ENCODE measurements at regions not wholly inside any gene's neighbourhood (a gene's known extent, or its start where the extent isn't known, plus 50 kb on each side); places are given as distances from the start of the nearest gene placed in this dataset.

DNA sequence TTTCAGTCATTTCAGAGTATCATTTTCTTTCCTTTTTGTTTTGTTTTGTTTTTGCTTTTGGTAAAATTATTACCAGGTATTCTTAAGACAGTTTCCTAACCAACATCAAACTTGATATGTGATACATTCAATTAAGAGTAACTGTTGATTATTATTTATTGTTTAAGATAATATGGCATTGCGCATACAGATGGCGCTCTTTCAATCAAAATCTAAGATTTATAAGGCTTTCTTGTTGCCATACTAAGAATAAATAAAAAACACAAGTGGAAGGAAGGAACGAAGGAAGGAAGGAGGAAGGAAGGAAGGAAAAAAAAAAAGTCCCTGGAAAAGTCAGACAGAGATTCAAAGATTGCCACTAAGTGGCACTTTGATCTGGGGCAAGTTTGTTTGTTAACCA, 1308.7 kb upstream of the FAM98A start:
- H3K36me3 ChIP-seq (ENCODE audit: control insufficient read depth in 4 of 4, insufficient read depth in 4 of 4, low read length in 4 of 4): no peaks in the 10 kb centered on the region
- DNase-seq (no peak), ATAC-seq (ENCODE audit: insufficient read depth, low FRiP score) (no peak)
- H3K9me3 ChIP-seq (ENCODE audit: control insufficient read depth in 4 of 4, insufficient read depth in 3 of 4, low read length in 3 of 4): no peaks in the 10 kb centered on the region
- H3K4me3 ChIP-seq: no peak overlapping the region
- H3K4me1 ChIP-seq (ENCODE audit: control insufficient read depth in 5 of 5, insufficient read depth in 5 of 5, low read length in 5 of 5): no peaks in the 10 kb centered on the region
- WGBS, 2 donors: 85 to 92% methylated on average over 3 of the region's 3 CpGs
- H3K9ac ChIP-seq (ENCODE audit: insufficient read depth in 1 of 2, low read length in 2 of 2): no peak overlapping the region
- H3K27ac ChIP-seq (ENCODE audit: low read depth in 1 of 2, low read length in 1 of 2): no peak overlapping the region
- TF ChIP-seq, protein P1, sequence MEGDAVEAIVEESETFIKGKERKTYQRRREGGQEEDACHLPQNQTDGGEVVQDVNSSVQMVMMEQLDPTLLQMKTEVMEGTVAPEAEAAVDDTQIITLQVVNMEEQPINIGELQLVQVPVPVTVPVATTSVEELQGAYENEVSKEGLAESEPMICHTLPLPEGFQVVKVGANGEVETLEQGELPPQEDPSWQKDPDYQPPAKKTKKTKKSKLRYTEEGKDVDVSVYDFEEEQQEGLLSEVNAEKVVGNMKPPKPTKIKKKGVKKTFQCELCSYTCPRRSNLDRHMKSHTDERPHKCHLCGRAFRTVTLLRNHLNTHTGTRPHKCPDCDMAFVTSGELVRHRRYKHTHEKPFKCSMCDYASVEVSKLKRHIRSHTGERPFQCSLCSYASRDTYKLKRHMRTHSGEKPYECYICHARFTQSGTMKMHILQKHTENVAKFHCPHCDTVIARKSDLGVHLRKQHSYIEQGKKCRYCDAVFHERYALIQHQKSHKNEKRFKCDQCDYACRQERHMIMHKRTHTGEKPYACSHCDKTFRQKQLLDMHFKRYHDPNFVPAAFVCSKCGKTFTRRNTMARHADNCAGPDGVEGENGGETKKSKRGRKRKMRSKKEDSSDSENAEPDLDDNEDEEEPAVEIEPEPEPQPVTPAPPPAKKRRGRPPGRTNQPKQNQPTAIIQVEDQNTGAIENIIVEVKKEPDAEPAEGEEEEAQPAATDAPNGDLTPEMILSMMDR (IDR thresholded peaks at IDR 0.05; ENCODE audit: control extremely low read depth, extremely low read depth): no peak
- H3K27me3 ChIP-seq (ENCODE audit: control insufficient read depth in 3 of 3, insufficient read depth in 3 of 3, low read length in 2 of 3): no peaks in the 10 kb centered on the region

DNA sequence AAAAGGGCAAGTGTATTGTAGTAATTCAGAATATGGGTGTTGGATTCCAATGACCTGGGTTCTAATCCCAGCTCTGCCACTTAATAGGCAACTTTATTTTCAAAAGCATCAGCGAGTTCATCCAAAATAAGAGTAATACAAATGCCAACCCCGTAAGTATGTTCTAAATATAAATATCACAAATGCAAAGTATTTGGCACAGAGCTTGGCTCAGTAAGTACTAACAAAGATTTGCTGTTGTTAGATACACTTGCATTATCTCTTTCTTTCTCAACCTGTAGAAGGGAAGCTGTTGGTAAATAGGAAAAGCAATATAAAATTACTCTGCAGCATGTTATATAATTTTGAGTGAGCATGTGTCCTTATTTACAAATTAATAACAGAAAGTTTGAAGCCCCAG, 1302.6 kb upstream of the FAM98A start:
- no peaks in the 10 kb centered on the region for H3K36me3 ChIP-seq (ENCODE audit: control insufficient read depth in 4 of 4, insufficient read depth in 4 of 4, low read length in 4 of 4)
- no peaks in the 10 kb centered on the region for H3K27me3 ChIP-seq (ENCODE audit: control insufficient read depth in 3 of 3, insufficient read depth in 3 of 3, low read length in 2 of 3)
- H3K9ac ChIP-seq (ENCODE audit: insufficient read depth in 1 of 2, low read length in 2 of 2): no peak overlapping the region
- 77 to 84% methylated on average over 2 of the region's 2 CpGs for WGBS, 2 donors
- DNase-seq (no peak), ATAC-seq (ENCODE audit: insufficient read depth, low FRiP score) (no peak)
- no peak overlapping the region for H3K27ac ChIP-seq (ENCODE audit: low read depth in 1 of 2, low read length in 1 of 2)
- no peaks in the 10 kb centered on the region for H3K9me3 ChIP-seq (ENCODE audit: control insufficient read depth in 4 of 4, insufficient read depth in 3 of 4, low read length in 3 of 4)
- TF ChIP-seq, protein P1 (IDR thresholded peaks at IDR 0.05; ENCODE audit: control extremely low read depth, extremely low read depth): no peak
- no peaks in the 10 kb centered on the region for H3K4me1 ChIP-seq (ENCODE audit: control insufficient read depth in 5 of 5, insufficient read depth in 5 of 5, low read length in 5 of 5)
- H3K4me3 ChIP-seq: no peak overlapping the region

DNA sequence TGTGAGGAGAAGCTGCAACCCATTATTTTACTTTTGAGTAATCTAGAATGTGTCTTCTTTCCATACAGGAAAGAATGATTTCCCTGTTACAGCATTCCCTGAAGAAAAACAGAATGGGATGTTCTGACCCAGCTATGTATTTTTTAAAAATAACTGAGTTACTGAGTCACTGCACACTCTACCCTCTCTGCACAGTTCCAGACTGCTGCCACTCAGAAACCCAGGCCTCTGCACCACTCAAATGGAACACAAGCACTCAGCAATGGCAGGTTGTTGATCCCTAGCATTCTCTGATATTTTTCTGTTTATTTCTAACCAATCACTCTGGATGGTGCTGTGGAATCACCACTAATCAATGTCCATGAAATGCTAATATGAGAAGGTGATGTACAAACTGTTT, 1300.0 kb upstream of the FAM98A start:
- Histone ChIP-seq H3K9ac (ENCODE audit: insufficient read depth in 1 of 2, low read length in 2 of 2) (no peak overlapping the region), H3K27me3 (ENCODE audit: control insufficient read depth in 3 of 3, insufficient read depth in 3 of 3, low read length in 2 of 3) (no peaks in the 10 kb centered on the region), H3K4me3 (no peak overlapping the region), H3K4me1 (ENCODE audit: control insufficient read depth in 5 of 5, insufficient read depth in 5 of 5, low read length in 5 of 5) (no peaks in the 10 kb centered on the region), H3K27ac (ENCODE audit: low read depth in 1 of 2, low read length in 1 of 2) (no peak overlapping the region), H3K9me3 (ENCODE audit: control insufficient read depth in 4 of 4, insufficient read depth in 3 of 4, low read length in 3 of 4) (no peaks in the 10 kb centered on the region), H3K36me3 (ENCODE audit: control insufficient read depth in 4 of 4, insufficient read depth in 4 of 4, low read length in 4 of 4) (no peaks in the 10 kb centered on the region)
- TF ChIP-seq, protein P1 (IDR thresholded peaks at IDR 0.05; ENCODE audit: control extremely low read depth, extremely low read depth): no peak
- no peak for ATAC-seq (ENCODE audit: insufficient read depth, low FRiP score)
- no peak for DNase-seq

DNA sequence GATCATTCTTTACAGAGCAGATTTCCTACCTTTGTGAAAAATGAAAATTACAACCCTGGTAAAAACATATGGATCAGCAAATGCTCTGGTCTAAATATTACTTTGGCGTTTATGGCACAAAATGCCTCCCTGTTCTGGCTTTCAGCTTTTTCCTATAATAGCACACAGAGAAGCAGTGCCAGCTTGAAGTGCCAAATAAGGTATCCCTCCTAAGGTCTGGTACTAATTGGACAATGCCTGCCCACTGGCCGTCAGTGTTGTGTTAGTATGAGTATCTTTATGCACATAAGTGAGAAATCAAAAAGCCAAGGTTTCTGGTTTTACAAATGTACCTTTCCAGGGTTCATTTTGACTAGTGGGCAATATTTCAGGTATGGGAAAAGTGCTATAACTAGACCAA, 1293.7 kb upstream of the FAM98A start:
- DNase-seq: no peak
- no peaks in the 10 kb centered on the region for H3K4me1 ChIP-seq (ENCODE audit: control insufficient read depth in 5 of 5, insufficient read depth in 5 of 5, low read length in 5 of 5)
- H3K27me3 ChIP-seq (ENCODE audit: control insufficient read depth in 3 of 3, insufficient read depth in 3 of 3, low read length in 2 of 3): no peaks in the 10 kb centered on the region
- no peak for ATAC-seq (ENCODE audit: insufficient read depth, low FRiP score)
- H3K36me3 ChIP-seq (ENCODE audit: control insufficient read depth in 4 of 4, insufficient read depth in 4 of 4, low read length in 4 of 4): no peaks in the 10 kb centered on the region
- no peak overlapping the region for H3K27ac ChIP-seq (ENCODE audit: low read depth in 1 of 2, low read length in 1 of 2)
- H3K9me3 ChIP-seq (ENCODE audit: control insufficient read depth in 4 of 4, insufficient read depth in 3 of 4, low read length in 3 of 4): peaks cover 0 to 2% (median 0%) of the 10 kb centered on the region in 4 donors
- no peak overlapping the region for H3K9ac ChIP-seq (ENCODE audit: insufficient read depth in 1 of 2, low read length in 2 of 2)
- H3K4me3 ChIP-seq: no peak overlapping the region
- WGBS, 2 donors: 76 to 88% methylated on average over 2 of the region's 2 CpGs
- TF ChIP-seq, protein P1 (IDR thresholded peaks at IDR 0.05; ENCODE audit: control extremely low read depth, extremely low read depth): no peak

All from lung (tissue), 11 donors.